T-helper 2 cell treated with Interferon-gamma antibody and Interleukin-4, amounts not matched to agents 5 μg/mL and 100 μg/mL, for 36 hours (primary cell): ENCODE measurements at regions not wholly inside any gene's neighbourhood (a gene's known extent, or its start where the extent isn't known, plus 50 kb on each side); places are given as distances from the start of the nearest gene placed in this dataset.
"Not testable (repeated sequence)": the region's sequence is repeated elsewhere in the genome, so short reads cannot be mapped to it uniquely, and the experiment has no call there.

ENCODE experiments used
- DNase-seq: peaks from one replicate; pipeline ENCODE4 v3.0.0; 2021; ENCODE audit warnings: low spot score
- H3K27ac Mint-ChIP-seq: one replicate; pipeline ENCODE4 v1.8.0; 2021; ENCODE audit warnings: mild to moderate bottlenecking, mixed read lengths
- H3K27me3 Mint-ChIP-seq: one replicate; pipeline ENCODE4 v1.8.0; 2021; ENCODE audit warnings: low read depth, mixed read lengths
- H3K36me3 Mint-ChIP-seq: one replicate; pipeline ENCODE4 v1.8.0; 2021; ENCODE audit warnings: low read depth, mixed read lengths
- H3K4me1 Mint-ChIP-seq: one replicate; pipeline ENCODE4 v1.8.0; 2021; ENCODE audit warnings: low read depth, mixed read lengths
- H3K4me3 Mint-ChIP-seq: one replicate; pipeline ENCODE4 v1.8.0; 2022; ENCODE audit warnings: mild to moderate bottlenecking, moderate library complexity, mixed read lengths
- H3K9me3 Mint-ChIP-seq: one replicate; pipeline ENCODE4 v1.8.0; 2021; ENCODE audit warnings: mixed read lengths

DNA sequence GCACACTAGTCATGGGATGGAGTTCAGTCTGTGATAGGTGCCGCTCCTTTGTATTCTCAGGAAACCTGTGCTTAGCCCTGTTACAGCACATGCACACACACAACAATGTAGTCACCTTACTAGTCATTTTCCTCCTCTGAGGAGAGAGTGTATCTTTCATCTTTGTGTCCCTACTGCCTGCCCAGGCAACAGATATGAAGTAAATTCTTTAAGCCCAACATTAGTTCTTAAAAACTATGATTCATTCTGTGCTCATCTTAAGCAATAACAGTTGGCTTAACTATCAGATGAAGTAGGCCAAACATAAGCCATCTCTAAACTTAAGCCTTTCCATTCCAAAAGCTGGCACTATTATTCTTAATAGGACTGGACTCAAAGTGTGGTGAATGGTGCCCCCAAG, 186.5 kb downstream of the LNPK start:
- H3K36me3 Mint-ChIP-seq = no peaks in the 10 kb centered on the region
- H3K27ac Mint-ChIP-seq = no peak overlapping the region
- H3K9me3 Mint-ChIP-seq = peaks cover 4% of the 10 kb centered on the region
- H3K4me3 Mint-ChIP-seq = no peak overlapping the region
- no peaks in the 10 kb centered on the region for H3K4me1 Mint-ChIP-seq
- no peak for DNase-seq
- no peaks in the 10 kb centered on the region for H3K27me3 Mint-ChIP-seq

DNA sequence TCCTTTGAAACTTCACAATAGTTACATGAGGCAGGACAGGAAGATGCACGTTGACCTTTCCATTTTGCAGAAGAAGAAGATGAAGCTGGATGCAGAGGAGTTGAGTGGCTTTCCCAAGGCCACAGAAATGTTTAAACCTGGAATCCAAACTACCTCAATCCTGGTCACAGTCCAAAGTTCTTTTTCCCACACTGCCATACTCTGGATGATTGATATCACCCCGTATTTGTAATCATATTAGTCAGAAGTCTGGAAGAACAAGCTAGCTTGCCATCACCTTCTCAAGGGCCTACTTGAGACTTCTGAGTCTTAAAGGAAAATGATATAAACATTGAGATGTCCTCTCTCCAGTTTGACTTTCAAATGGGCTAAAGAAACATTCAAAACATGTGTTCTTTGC, 190.1 kb downstream of the LNPK start:
- no peak overlapping the region for H3K4me3 Mint-ChIP-seq
- H3K27ac Mint-ChIP-seq = no peak overlapping the region
- H3K27me3 Mint-ChIP-seq = peaks cover 3% of the 10 kb centered on the region

DNA sequence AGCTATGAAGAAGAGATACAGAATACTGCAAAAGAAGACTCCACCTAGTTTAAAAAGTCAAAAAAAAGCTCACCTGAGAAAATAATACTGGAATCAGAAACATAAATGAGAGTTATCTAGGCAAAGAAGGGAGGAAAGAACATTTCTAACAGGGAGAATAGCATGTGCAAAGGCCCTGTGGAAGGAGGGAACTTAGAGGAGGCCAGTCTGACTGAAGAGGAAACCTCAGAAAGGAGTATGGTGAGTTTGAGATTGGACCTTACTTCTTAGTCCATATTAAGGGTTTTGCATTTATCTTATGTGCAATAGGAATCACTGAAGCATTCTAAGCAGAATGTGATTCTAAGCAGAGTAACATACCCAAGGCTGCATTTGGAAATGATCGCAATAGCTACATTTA, 193.2 kb downstream of the LNPK start:
- H3K27ac Mint-ChIP-seq = no peak overlapping the region
- H3K27me3 Mint-ChIP-seq = peaks cover 3% of the 10 kb centered on the region
- no peak overlapping the region for H3K4me3 Mint-ChIP-seq
- H3K9me3 Mint-ChIP-seq = no peaks in the 10 kb centered on the region
- no peak for DNase-seq
- H3K36me3 Mint-ChIP-seq = no peaks in the 10 kb centered on the region
- no peaks in the 10 kb centered on the region for H3K4me1 Mint-ChIP-seq

More for the DNA sequence above, 190.1 kb downstream of the LNPK start:
- Mint-ChIP-seq H3K4me1 (no peaks in the 10 kb centered on the region), H3K36me3 (no peaks in the 10 kb centered on the region), H3K9me3 (peaks cover 4% of the 10 kb centered on the region)
- DNase-seq = no peak

DNA sequence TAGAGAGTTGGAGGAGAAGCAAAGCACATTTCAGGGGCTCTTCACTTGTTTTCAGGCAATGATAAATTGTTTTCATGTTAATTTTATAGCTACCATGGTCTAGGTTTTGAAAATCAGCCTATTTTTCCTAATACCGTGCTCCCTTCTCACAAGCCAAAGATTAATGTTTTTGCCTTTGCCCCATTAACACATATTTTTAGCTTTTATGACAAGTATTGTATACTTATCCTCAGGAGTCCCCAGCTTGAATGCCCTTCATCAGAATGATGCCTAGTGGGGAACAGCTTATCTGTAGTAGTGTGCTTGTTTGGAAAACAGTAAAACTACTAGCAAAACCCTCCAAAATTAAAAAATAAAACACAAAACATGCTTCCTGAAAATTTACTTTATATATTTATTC, 194.0 kb downstream of the LNPK start:
- no peak overlapping the region for H3K27ac Mint-ChIP-seq
- H3K9me3 Mint-ChIP-seq = no peaks in the 10 kb centered on the region
- H3K36me3 Mint-ChIP-seq = no peaks in the 10 kb centered on the region
- no peak for DNase-seq
- H3K27me3 Mint-ChIP-seq = peaks cover 3% of the 10 kb centered on the region
- H3K4me1 Mint-ChIP-seq = no peaks in the 10 kb centered on the region
- H3K4me3 Mint-ChIP-seq = no peak overlapping the region

DNA sequence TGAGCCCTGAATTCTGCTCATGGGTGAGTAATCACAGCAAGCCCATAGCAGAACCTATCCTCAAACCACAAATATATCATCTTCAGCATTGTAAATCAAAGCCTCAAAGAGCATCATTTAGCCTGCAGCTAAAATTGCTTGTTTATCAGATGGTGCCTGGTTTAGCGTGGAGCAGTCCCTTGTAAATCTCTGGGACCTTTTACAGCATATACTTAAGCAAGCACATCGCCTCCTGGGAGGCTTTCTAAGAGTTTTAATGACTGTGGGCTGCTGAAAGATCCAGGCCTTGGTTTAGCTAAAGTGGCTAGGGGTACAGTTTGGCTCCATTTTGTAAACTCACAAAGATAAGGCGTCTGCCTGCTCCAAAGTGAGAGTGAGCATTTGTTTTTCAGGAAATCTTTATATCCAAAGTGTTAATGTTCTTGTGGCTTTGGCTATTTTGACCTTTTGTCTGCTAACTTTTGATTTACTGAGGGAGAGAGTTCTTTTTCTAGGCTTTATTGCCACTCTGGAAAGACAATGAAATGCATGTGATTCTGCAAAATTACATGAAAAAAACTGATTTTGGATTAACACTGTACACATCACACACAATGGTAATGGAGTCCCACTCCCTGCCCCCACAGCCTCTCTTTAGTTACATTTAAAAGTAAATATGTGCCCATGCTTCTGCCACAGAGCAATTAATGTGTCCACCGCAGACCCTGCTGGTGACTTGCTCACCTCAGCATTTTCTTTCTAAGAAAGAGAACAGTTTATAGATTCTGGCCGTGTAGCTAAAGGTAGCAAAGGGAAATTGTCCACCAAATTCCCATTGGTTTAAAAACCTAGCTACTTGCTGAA, 194.8 kb downstream of the LNPK start:
- Mint-ChIP-seq H3K4me1 (no peaks in the 10 kb centered on the region), H3K9me3 (no peaks in the 10 kb centered on the region), H3K4me3 (no peak overlapping the region)

DNA sequence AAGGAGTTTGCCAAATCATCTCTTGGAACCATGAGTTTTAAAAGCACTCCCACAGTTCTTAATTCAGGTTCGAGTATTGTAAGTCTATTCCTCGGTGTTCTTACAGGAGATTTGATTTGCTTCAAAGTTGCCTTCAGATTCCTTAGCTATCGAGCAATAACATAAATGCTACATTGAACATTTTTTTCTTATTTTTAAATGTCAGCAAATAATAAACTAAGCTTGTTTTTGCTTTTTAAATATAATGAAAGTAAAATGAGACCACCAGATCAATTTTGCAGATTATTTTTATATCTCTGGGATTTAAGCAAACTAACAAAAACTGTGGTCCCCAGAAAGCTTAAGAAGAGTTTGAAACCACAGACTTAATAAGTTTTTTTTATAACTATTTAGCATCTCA, 195.5 kb downstream of the LNPK start:
- Mint-ChIP-seq H3K4me3 (no peak overlapping the region), H3K27me3 (peaks cover 6% of the 10 kb centered on the region)

More for the DNA sequence above, 194.8 kb downstream of the LNPK start:
- no peak for DNase-seq
- Mint-ChIP-seq H3K27me3 (peaks cover 3% of the 10 kb centered on the region), H3K36me3 (no peaks in the 10 kb centered on the region), H3K27ac (no peak overlapping the region)

DNA sequence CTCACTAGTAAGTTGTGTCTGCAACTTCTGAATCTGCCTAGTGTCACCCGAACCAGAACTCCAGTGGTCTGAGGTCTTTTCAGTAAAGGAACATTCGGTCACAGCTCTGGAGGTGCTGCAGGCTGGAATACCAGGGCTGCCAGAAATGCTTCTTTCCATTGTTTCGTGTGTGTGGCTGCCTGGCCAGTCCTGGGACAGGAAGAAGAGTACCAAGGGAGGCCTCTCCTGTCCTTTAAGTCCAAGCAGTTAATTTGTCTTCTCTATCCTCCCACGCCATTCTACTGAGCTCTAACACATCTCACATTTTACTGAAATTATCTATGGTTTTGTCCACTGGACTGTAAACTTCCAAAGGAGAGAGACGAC, 196.0 kb downstream of the LNPK start:
- H3K36me3 Mint-ChIP-seq = no peaks in the 10 kb centered on the region
- no peaks in the 10 kb centered on the region for H3K4me1 Mint-ChIP-seq
- no peak overlapping the region for H3K4me3 Mint-ChIP-seq
- no peak for DNase-seq
- no peaks in the 10 kb centered on the region for H3K9me3 Mint-ChIP-seq
- H3K27ac Mint-ChIP-seq = no peak overlapping the region
- H3K27me3 Mint-ChIP-seq = peaks cover 6% of the 10 kb centered on the region

More for the DNA sequence above, 195.5 kb downstream of the LNPK start:
- H3K36me3 Mint-ChIP-seq = no peaks in the 10 kb centered on the region
- DNase-seq = no peak
- H3K9me3 Mint-ChIP-seq = no peaks in the 10 kb centered on the region
- H3K4me1 Mint-ChIP-seq = no peaks in the 10 kb centered on the region
- no peak overlapping the region for H3K27ac Mint-ChIP-seq

DNA sequence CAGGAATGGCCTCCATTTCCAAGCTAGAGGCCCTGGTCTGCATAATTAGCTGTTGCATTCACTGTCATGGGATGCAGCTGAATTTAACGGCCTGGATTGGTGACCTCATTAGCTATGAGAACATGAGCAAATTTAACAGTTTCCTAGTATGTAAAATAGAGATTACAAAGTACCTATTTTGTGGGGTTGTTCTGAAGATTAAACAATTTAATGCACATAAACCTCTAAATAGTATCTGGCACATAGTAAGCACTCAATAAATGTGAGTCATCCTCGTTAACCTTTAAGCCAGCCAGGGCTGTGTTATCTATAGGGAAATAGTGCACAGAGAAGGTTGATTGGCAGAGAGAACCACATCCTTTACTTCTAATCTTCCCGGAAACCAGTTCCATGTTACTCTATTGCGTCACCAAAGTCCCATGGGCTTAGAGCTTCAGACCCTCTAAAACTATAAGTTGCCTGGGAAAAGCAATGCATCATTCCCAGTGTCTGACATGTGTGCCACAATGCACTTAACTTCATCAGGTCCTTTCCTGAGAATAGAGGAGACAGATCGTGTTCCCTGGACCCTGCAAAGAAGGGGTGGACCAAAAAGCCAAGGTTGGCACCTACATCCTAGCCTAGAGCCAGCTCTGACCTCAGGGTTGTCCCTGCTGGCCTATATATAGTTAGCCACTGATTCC, 196.5 kb downstream of the LNPK start:
- Mint-ChIP-seq H3K4me3 (no peak overlapping the region), H3K9me3 (no peaks in the 10 kb centered on the region), H3K36me3 (no peaks in the 10 kb centered on the region), H3K27me3 (peaks cover 6% of the 10 kb centered on the region), H3K27ac (no peak overlapping the region), H3K4me1 (no peaks in the 10 kb centered on the region)
- no peak for DNase-seq

DNA sequence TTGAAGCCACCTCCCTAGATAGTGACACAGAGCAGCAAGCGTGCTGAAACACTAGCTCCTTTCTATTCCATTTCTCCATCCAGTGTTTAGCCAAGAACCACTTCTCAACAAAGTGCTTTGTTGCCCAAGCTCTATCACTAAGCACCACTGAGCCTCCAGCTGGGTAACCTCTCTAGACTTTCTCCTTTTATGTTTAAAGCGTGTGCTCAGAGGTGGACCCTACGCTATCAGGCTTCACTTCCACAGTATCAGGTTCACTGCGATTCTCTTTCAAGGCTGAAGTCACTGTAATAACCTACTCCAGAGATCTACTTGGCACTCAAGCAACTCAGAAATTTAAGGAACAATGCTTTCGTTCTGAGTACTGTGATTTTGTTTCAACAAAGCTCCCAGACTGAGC, 197.9 kb downstream of the LNPK start:
- H3K36me3 Mint-ChIP-seq = no peaks in the 10 kb centered on the region
- no peak overlapping the region for H3K4me3 Mint-ChIP-seq
- no peak overlapping the region for H3K27ac Mint-ChIP-seq
- peaks cover 6% of the 10 kb centered on the region for H3K27me3 Mint-ChIP-seq
- no peak for DNase-seq
- H3K9me3 Mint-ChIP-seq = no peaks in the 10 kb centered on the region
- no peaks in the 10 kb centered on the region for H3K4me1 Mint-ChIP-seq

DNA sequence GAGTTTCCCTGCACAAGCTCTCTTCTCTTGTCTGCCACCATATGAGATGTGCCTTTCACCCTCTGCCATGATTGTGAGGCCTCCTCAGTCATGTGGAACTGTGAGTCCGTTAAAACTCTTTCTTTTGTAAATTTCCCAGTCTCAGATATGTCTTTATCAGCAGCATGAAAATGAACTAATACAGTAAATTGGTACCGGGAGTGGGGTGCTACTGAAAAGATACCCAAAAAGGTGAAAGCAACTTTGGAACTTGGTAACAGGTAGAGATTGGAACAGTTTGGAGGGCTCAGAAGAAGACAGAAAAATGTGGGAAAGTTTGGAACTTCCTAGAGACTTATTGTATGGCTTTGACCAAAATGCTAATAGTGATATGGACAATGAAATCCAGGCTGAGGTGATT, 205.6 kb downstream of the LNPK start:
- H3K27ac Mint-ChIP-seq, H3K4me1 Mint-ChIP-seq, H3K27me3 Mint-ChIP-seq, H3K36me3 Mint-ChIP-seq, H3K4me3 Mint-ChIP-seq, DNase-seq: not testable (repeated sequence)
- peaks cover 13% of the 10 kb centered on the region for H3K9me3 Mint-ChIP-seq

DNA sequence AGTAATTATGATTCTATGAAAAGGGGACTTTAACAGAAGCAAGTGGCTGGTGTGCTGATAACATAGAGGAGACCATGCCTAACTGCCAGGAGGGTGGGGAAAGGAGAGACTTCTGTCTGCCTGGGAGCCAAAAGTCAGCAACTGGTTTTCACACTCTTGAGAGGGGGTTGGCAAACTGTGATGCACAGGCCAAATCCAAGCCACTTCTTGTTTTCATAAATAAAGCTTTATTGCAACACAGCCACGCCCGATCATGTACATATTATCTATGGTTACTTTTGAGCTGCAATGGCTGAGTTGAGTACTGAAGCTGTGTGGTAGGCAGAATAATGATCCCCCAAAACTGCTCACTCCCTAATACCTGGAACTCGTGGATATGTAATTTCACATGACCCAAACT, 208.4 kb downstream of the LNPK start:
- Mint-ChIP-seq H3K9me3 (peaks cover 13% of the 10 kb centered on the region), H3K4me1 (no peaks in the 10 kb centered on the region), H3K27me3 (no peaks in the 10 kb centered on the region), H3K4me3 (no peak overlapping the region), H3K27ac (no peak overlapping the region), H3K36me3 (no peaks in the 10 kb centered on the region)
- DNase-seq = no peak

DNA sequence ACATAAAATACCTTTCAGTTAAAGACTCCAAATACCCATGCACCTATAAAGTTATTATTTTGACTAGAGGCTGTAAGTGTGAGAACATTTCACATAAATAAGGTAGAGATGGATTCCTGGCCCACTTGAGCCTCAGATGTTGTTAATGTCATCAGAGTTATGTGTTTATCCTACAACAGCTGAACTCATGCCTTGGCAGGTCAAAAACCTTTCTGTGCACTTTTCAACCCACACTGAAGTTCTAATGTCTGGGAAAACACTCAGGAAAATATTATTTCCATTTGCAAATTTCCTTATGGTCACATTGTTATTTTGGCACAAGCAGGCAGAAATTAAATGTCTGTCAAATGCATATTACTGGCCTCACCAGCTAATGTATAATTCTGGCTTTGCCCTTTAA, 209.2 kb downstream of the LNPK start:
- H3K9me3 Mint-ChIP-seq = peaks cover 8% of the 10 kb centered on the region
- H3K4me1 Mint-ChIP-seq = no peaks in the 10 kb centered on the region
- no peaks in the 10 kb centered on the region for H3K27me3 Mint-ChIP-seq
- no peak overlapping the region for H3K4me3 Mint-ChIP-seq
- no peaks in the 10 kb centered on the region for H3K36me3 Mint-ChIP-seq
- DNase-seq = no peak
- no peak overlapping the region for H3K27ac Mint-ChIP-seq

DNA sequence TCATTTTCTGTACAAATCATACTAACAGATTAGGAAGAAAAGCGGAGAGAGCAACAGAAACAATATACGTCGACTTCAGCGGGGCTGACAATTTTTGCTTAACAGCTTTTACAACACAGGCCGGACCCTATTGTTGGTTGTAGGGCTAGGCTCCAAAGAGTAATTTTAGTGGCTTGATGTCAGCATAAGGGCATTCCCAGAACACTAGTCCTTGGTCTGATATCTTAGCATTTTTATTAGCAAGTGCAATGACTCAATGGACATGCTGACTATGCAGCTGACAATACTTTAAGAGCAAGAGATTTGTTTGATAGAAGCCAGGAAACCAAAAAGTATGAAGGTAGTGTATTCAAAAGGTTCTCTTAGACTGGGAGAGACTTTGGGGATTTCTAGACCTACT, 209.9 kb downstream of the LNPK start:
- Mint-ChIP-seq H3K36me3 (no peaks in the 10 kb centered on the region), H3K4me3 (no peak overlapping the region), H3K27me3 (no peaks in the 10 kb centered on the region), H3K27ac (no peak overlapping the region), H3K4me1 (no peaks in the 10 kb centered on the region), H3K9me3 (peaks cover 8% of the 10 kb centered on the region)
- DNase-seq = no peak

DNA sequence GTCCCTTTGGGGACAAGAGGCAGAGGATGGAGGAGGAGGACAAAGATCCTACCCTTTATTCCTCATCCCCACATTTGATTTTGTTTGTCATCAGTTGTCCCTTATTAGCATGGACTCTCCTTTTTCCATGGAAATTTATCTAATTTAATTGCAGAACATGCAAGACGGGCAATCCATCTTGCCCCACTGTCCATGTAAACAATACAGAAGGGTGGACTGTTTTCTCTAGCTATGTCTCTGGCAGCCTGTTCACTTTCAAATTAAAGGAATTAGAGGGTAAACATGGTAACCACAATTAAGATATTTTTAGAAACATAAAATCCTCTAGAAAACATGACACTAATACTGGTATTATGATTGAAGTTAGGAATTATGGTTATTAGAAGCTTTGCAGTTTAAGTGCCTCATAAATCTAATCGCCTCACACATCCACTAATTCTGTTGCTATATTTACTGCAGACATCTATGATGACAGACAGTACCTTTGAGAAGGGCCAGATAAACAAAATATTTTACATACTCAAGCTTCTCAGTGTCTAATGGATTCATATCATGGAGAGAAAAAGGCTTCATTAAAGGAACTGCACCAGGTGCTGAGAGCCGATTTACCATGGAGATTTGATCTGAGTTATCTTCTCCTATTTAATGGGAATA, 215.5 kb downstream of the LNPK start:
- Mint-ChIP-seq H3K27me3 (no peaks in the 10 kb centered on the region), H3K36me3 (no peaks in the 10 kb centered on the region), H3K4me3 (no peak overlapping the region), H3K27ac (no peak overlapping the region), H3K9me3 (no peaks in the 10 kb centered on the region), H3K4me1 (no peaks in the 10 kb centered on the region)
- DNase-seq = no peak
